Uterus (tissue), 3 donors: ENCODE measurements at regions not wholly inside any gene's neighbourhood (a gene's known extent, or its start where the extent isn't known, plus 50 kb on each side); places are given as distances from the start of the nearest gene placed in this dataset.

Source experiments
- DNase-seq, 2 donors: peaks; one replicate each; pipeline ENCODE4 v3.0.0-alpha.2; 2019 to 2020
- H3K27ac ChIP-seq, 2 donors: fragments of 200-600 bp; sonication (generic); 1 replicate in 1 of 2; 2 replicates in 1 of 2; pipeline ENCODE4 v1.5.1; 2016 to 2018
- H3K27me3 ChIP-seq, 2 donors: fragments of 200-600 bp; sonication (generic); one replicate each; pipeline ENCODE4 v1.5.1; 2018 to 2019; ENCODE audit warnings: control low read depth in 1 of 2
- H3K36me3 ChIP-seq, 2 donors: fragments of 200-600 bp; sonication (generic); one replicate each; pipeline ENCODE4 v1.5.1; 2019; ENCODE audit warnings: control low read depth in 1 of 2
- H3K4me1 ChIP-seq, 2 donors: fragments of 200-600 bp; sonication (generic); one replicate each; pipeline ENCODE4 v1.5.1; 2018 to 2019; ENCODE audit warnings: control low read depth in 1 of 2
- H3K4me3 ChIP-seq, 2 donors: fragments of 200-600 bp; sonication (generic); 1 replicate in 1 of 2; 2 replicates in 1 of 2; pipeline ENCODE4 v1.5.1; 2018 to 2019; ENCODE audit warnings: mild to moderate bottlenecking in 1 of 2
- H3K9me3 ChIP-seq, 2 donors: fragments of 200-600 bp; sonication (generic); one replicate each; pipeline ENCODE4 v1.5.1; 2019; ENCODE audit warnings: control low read depth in 1 of 2
- POLR2A ChIP-seq, 2 donors: fragments of 450-650 bp; IDR thresholded peaks; one replicate each; pipeline ENCODE4 v1.6.1; 2016; ENCODE audit warnings: antibody characterized with exemption in 2 of 2, mild to moderate bottlenecking in 1 of 2, moderate library complexity in 1 of 2
- intact Hi-C: fragments of 100-400 bp; cut with DNase I; formaldehyde crosslinking; loops from one replicate; pipeline ENCODE4 v1.15.1; 2023; ENCODE audit warnings: low total_unique reads
- TF ChIP-seq, protein P1 (sequence below), 4 experiments: fragments of 200-600 bp in 2 of 4; fragments of 450-650 bp in 2 of 4; sonication (generic) in 2 of 4; IDR thresholded peaks; one replicate each; pipeline ENCODE4 v1.5.1; 2016 to 2019; ENCODE audit warnings: antibody characterized with exemption in 4 of 4, mild to moderate bottlenecking in 2 of 4, moderate library complexity in 1 of 4
- donor health status: DM: yes; HTN: yes; CAD: no.

DNA sequence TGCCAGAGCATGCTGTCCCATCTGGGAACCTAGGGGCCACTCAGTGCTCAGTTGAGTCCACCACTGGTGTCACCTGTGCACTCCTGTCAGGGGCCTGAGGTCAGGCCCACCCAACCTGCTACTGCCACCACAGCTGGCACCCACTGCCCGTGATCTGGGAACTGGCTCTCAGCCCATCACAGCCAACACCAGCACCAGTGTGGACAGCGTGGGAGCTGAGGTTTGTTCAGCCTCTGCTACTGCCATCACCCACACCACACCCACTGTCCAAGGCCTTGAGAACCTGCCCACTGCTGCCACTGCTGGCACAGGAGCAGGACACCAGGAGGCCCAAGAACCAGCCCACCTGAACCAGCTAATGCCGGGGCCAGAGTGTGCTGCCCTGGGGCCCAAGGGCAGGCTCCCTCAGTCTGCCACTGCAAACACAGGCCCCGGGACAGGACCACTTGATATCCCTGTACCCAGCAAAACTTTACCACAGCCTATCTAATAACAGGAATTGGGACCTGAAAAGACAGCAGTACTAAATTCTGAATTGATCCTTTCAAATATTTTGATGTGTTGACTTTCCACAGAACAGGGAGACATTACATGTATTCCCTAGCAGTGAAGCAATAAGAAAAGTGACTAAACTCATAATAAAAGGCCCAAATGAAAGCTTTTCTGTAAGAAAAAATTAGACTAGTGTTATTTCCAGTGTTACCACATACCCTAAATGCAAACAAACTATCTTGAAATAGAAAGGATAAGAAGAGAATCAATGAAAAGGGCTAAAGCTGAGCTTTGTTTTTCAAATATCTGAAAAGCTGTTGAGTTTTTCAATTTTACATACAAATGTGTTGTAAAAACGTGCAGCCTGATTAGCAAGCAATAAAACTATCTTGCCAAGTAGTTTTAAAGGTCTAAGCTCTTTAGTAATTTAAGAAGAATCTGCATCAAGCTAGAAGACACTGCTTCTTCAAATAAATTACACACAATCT lies 640.7 kb downstream of the METTL4 start:
- Histone ChIP-seq H3K27ac (no peak overlapping the region), H3K4me1 (no peaks in the 10 kb centered on the region), H3K4me3 (no peak overlapping the region), H3K27me3 (no peaks in the 10 kb centered on the region), H3K9me3 (no peaks in the 10 kb centered on the region), H3K36me3 (no peaks in the 10 kb centered on the region)
- DNase-seq, result no peak
- intact Hi-C loops, result no loop called here
- TF ChIP-seq, protein P1, sequence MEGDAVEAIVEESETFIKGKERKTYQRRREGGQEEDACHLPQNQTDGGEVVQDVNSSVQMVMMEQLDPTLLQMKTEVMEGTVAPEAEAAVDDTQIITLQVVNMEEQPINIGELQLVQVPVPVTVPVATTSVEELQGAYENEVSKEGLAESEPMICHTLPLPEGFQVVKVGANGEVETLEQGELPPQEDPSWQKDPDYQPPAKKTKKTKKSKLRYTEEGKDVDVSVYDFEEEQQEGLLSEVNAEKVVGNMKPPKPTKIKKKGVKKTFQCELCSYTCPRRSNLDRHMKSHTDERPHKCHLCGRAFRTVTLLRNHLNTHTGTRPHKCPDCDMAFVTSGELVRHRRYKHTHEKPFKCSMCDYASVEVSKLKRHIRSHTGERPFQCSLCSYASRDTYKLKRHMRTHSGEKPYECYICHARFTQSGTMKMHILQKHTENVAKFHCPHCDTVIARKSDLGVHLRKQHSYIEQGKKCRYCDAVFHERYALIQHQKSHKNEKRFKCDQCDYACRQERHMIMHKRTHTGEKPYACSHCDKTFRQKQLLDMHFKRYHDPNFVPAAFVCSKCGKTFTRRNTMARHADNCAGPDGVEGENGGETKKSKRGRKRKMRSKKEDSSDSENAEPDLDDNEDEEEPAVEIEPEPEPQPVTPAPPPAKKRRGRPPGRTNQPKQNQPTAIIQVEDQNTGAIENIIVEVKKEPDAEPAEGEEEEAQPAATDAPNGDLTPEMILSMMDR (IDR thresholded peaks at IDR 0.05), result no peak
- no peak for TF ChIP-seq POLR2A (IDR thresholded peaks at IDR 0.05)

DNA sequence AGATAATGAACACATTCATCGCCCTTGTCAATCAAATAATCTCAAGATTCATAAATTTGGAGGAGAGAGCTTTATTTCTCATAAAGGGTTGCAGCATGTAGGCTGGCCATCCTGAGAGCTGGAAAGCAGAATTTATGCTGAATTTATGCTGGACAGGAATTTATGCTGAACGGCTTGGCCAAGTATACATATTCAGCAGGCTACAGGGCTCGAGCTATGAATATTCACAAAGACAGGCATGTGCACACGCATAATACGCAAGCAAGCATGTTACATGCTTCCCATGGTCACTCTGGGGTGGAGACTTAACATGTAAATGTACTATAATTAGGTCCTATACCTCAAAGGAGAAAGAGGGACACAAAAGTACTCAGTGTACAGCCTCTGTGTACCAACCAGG lies 618.8 kb downstream of the METTL4 start:
- no peak overlapping the region for H3K27ac ChIP-seq
- no peaks in the 10 kb centered on the region for H3K36me3 ChIP-seq
- no peak for DNase-seq
- intact Hi-C loops, result no loop called here
- H3K4me1 ChIP-seq, result no peaks in the 10 kb centered on the region
- TF ChIP-seq, protein P1 (IDR thresholded peaks at IDR 0.05), result no peak
- TF ChIP-seq POLR2A (IDR thresholded peaks at IDR 0.05), result no peak
- H3K4me3 ChIP-seq, result no peak overlapping the region
- no peaks in the 10 kb centered on the region for H3K9me3 ChIP-seq
- no peaks in the 10 kb centered on the region for H3K27me3 ChIP-seq

DNA sequence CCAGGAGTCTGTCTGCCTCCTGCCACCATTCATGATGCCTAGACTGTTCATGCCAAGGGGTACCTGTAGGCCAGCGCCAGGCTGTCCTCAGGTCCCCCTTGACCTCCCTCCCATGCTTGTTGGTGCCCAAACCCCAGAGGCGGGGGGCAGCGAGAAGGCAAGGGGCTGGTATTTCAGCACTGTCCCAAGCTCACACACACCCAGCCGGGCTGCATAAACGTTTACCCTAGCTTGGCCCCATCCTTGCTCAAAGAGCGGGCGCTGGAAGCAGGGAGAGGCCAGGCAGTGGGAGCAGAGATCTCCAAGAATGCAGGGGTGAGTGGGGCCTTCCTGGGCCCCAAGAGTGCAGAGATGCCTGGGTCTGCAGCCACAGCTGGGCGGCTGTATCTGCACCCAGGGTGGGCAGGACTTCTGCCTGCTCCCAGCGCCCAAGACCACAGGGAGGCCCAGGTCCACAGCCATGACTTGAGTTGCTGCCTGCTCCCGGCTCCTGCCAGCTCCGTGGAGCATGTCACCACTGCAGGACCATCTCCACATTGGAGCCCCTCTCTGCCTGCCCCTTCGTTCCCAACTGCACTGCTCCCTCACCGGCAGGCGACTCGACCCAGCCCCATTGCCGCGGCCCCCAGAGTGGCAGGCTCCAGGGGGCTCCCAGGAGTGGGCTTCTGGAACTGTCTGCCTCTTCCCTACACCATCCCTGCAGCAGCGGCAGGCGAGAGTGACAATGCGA lies 616.6 kb downstream of the METTL4 start:
- Histone ChIP-seq H3K4me1 (no peaks in the 10 kb centered on the region), H3K9me3 (no peaks in the 10 kb centered on the region), H3K4me3 (no peak overlapping the region), H3K27me3 (no peaks in the 10 kb centered on the region), H3K36me3 (no peaks in the 10 kb centered on the region), H3K27ac (no peak overlapping the region)
- intact Hi-C loops, result no loop called here
- no peak for TF ChIP-seq POLR2A (IDR thresholded peaks at IDR 0.05)
- TF ChIP-seq, protein P1 (IDR thresholded peaks at IDR 0.05), result no peak
- no peak for DNase-seq

DNA sequence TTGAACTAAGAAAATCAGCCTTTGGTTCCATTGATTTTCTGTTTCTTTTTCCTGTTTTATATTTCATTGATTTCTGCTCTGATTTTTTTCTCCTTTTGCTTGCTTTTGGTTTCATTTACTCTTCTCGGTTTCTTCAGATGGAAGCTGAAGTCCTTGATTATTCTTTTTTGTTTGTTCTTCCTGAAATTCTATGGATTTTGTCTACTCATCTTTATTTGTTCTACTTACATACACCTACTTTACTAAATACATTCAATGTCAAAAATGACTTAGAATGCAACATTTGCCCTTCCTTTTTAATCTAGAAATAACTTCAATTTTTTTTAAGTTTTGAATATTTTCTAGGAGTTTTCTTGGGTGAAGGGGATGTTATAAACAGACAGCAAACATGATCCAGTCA lies 612.5 kb downstream of the METTL4 start:
- no peak overlapping the region for H3K4me3 ChIP-seq
- no peak for DNase-seq
- no peak overlapping the region for H3K27ac ChIP-seq
- TF ChIP-seq, protein P1 (IDR thresholded peaks at IDR 0.05), result no peak
- TF ChIP-seq POLR2A (IDR thresholded peaks at IDR 0.05), result no peak
- no peaks in the 10 kb centered on the region for H3K9me3 ChIP-seq
- no peaks in the 10 kb centered on the region for H3K36me3 ChIP-seq
- H3K27me3 ChIP-seq, result no peaks in the 10 kb centered on the region
- no peaks in the 10 kb centered on the region for H3K4me1 ChIP-seq
- intact Hi-C loops, result no loop called here

DNA sequence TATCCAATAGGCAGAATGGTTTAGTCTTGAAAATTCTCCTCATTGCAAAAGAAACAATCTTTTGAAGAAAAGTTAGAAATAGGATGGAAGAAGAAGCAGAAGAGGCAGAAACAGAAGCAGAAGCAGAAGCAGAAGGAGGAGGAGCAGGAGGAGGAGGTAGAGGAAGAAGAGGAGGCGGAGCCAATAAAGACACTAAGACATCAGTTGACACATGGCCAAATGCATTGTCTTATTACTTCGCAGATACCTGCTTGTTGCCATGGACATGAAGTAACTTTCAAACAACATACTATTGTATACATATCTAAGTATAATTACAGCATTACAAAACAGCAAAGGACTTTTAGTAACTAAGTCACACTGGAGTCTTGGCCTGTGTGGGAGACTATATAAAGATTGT lies 606.3 kb downstream of the METTL4 start:
- H3K27me3 ChIP-seq, result no peaks in the 10 kb centered on the region
- no peak for DNase-seq

More for the DNA sequence above, 606.3 kb downstream of the METTL4 start:
- H3K4me3 ChIP-seq, result no peak overlapping the region
- H3K27ac ChIP-seq, result no peak overlapping the region
- intact Hi-C loops, result no loop called here
- H3K4me1 ChIP-seq, result no peaks in the 10 kb centered on the region
- no peak for TF ChIP-seq POLR2A (IDR thresholded peaks at IDR 0.05)
- TF ChIP-seq, protein P1 (IDR thresholded peaks at IDR 0.05), result no peak
- H3K9me3 ChIP-seq, result no peaks in the 10 kb centered on the region
- no peaks in the 10 kb centered on the region for H3K36me3 ChIP-seq
